SK-N-SH (cell line): ENCODE measurements at regions not wholly inside any gene's neighbourhood (a gene's known extent, or its start where the extent isn't known, plus 50 kb on each side); places are given as distances from the start of the nearest gene placed in this dataset.

Source experiments
- CTCF ChIP-seq: fragments of 200-600 bp; sonication (generic); IDR thresholded peaks from 2 replicates; pipeline ENCODE4 v1.6.1; 2017; ENCODE audit warnings: antibody characterized with exemption, mild to moderate bottlenecking, moderate library complexity
- EZH2phosphoT487 ChIP-seq: fragments of 200-600 bp; sonication (generic); IDR thresholded peaks from 2 replicates; pipeline ENCODE4 v1.6.1; 2017; ENCODE audit warnings: low read depth, mixed run types, mild to moderate bottlenecking, antibody characterized with exemption, moderate library complexity, borderline replicate concordance
- GATA2 ChIP-seq: sonication (generic); formaldehyde crosslinking; IDR thresholded peaks from 2 replicates; pipeline ENCODE4 v1.5.0; 2020; ENCODE audit warnings: mild to moderate bottlenecking, missing genetic modification reagents
- POLR2AphosphoS5 ChIP-seq: IDR thresholded peaks from 2 replicates; pipeline ENCODE4 v1.6.1; 2012; ENCODE audit warnings: low read depth, low read length
- RAD21 ChIP-seq: IDR thresholded peaks from 2 replicates; pipeline ENCODE4 v1.6.1; 2012; ENCODE audit warnings: mild to moderate bottlenecking, low read length
- SMC3 ChIP-seq: IDR thresholded peaks from 2 replicates; pipeline ENCODE4 v1.6.1; 2012; ENCODE audit warnings: low read depth, low read length, improper control_type of control experiment
- TEAD4 ChIP-seq: IDR thresholded peaks from 2 replicates; pipeline ENCODE4 v1.4.0; 2012; ENCODE audit warnings: mild to moderate bottlenecking, borderline replicate concordance; ENCODE audit not compliant: insufficient read depth
- YY1 ChIP-seq: IDR thresholded peaks from 2 replicates; pipeline ENCODE4 v1.4.0; 2012; ENCODE audit warnings: low read depth, mild to moderate bottlenecking
- TF ChIP-seq, protein P1 (sequence below): IDR thresholded peaks from 2 replicates; pipeline ENCODE4 v1.6.1; 2012; ENCODE audit warnings: mild to moderate bottlenecking, low read depth, low read length, moderate library complexity

DNA sequence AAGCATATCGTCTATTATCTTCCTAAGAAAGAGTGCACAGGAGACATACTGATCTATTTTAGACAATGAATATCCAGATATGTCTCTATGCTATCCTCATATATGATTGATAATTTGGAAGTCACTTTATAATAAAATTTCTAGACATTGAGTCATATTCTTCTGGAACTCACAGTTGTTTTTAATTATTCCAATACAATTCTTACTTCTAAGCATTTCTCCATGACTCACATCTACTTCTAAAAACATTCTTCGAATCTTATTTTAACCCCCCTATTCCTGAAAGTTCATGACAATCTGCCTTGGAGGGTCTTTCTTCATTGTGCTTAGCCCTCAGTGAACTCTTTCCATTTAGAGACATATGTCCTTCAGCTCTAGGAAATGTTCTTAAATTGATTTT, 368.1 kb downstream of the MDFIC start:
- TF ChIP-seq GATA2, result no peak
- TF ChIP-seq RAD21, result no peak
- TF ChIP-seq, protein P1, sequence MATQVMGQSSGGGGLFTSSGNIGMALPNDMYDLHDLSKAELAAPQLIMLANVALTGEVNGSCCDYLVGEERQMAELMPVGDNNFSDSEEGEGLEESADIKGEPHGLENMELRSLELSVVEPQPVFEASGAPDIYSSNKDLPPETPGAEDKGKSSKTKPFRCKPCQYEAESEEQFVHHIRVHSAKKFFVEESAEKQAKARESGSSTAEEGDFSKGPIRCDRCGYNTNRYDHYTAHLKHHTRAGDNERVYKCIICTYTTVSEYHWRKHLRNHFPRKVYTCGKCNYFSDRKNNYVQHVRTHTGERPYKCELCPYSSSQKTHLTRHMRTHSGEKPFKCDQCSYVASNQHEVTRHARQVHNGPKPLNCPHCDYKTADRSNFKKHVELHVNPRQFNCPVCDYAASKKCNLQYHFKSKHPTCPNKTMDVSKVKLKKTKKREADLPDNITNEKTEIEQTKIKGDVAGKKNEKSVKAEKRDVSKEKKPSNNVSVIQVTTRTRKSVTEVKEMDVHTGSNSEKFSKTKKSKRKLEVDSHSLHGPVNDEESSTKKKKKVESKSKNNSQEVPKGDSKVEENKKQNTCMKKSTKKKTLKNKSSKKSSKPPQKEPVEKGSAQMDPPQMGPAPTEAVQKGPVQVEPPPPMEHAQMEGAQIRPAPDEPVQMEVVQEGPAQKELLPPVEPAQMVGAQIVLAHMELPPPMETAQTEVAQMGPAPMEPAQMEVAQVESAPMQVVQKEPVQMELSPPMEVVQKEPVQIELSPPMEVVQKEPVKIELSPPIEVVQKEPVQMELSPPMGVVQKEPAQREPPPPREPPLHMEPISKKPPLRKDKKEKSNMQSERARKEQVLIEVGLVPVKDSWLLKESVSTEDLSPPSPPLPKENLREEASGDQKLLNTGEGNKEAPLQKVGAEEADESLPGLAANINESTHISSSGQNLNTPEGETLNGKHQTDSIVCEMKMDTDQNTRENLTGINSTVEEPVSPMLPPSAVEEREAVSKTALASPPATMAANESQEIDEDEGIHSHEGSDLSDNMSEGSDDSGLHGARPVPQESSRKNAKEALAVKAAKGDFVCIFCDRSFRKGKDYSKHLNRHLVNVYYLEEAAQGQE, result no peak
- TF ChIP-seq SMC3, result no peak
- no peak for TF ChIP-seq TEAD4
- no peak for TF ChIP-seq YY1
- no peak for TF ChIP-seq POLR2AphosphoS5
- no peak for TF ChIP-seq EZH2phosphoT487
- no peak for TF ChIP-seq CTCF
